ENCODE measurements at regions not wholly inside any gene's neighbourhood (a gene's known extent, or its start where the extent isn't known, plus 50 kb on each side); places are given as distances from the start of the nearest gene placed in this dataset.

DNA sequence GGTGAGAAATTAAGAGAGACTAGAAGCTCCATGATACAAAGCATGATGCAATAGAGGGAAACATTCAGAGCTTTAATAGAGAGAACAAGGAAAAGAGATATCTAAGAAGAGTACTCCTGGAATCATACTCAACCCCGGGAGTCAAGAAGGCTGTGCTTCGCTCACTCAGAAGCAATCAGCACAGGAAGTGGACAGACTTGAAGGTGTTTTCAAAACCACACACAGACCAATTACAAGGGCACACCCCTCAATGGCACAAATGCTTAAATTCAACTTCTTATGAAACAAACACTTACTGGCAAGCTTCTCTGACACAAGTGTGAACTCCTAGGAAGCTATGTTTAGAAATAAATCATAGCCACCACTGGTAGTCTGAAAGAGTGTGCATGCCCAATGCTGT, 462.3 kb downstream of the GABRG2 start:
- no peak overlapping the region for H3K4me3 ChIP-seq (ENCODE audit: low read depth, low read length)
- TF ChIP-seq, protein P1, sequence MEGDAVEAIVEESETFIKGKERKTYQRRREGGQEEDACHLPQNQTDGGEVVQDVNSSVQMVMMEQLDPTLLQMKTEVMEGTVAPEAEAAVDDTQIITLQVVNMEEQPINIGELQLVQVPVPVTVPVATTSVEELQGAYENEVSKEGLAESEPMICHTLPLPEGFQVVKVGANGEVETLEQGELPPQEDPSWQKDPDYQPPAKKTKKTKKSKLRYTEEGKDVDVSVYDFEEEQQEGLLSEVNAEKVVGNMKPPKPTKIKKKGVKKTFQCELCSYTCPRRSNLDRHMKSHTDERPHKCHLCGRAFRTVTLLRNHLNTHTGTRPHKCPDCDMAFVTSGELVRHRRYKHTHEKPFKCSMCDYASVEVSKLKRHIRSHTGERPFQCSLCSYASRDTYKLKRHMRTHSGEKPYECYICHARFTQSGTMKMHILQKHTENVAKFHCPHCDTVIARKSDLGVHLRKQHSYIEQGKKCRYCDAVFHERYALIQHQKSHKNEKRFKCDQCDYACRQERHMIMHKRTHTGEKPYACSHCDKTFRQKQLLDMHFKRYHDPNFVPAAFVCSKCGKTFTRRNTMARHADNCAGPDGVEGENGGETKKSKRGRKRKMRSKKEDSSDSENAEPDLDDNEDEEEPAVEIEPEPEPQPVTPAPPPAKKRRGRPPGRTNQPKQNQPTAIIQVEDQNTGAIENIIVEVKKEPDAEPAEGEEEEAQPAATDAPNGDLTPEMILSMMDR (IDR thresholded peaks at IDR 0.05; ENCODE audit: borderline replicate concordance, insufficient read depth, low read depth, low read length): no peak

DNA sequence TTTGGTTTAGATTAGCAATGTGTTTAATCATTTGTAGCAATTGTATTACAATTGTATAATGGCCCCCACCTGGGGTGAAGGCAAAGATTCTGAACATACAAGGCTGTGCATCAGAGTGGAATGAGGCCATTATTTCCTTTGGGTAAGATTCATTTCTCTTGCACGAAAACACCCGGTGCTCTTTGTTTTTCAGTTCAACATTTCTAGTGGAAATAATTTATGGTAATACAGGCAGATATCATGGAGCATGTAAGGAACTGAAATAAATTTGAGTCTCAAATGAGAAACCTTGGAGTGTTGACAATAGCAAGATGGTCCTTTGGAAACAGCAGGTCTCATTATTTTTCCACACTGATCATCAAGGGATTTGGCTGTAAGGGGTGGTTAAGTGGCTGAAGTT, 475.9 kb downstream of the GABRG2 start:
- TF ChIP-seq, protein P1 (IDR thresholded peaks at IDR 0.05; ENCODE audit: borderline replicate concordance, insufficient read depth, low read depth, low read length): no peak
- H3K4me3 ChIP-seq (ENCODE audit: low read depth, low read length): no peak overlapping the region

DNA sequence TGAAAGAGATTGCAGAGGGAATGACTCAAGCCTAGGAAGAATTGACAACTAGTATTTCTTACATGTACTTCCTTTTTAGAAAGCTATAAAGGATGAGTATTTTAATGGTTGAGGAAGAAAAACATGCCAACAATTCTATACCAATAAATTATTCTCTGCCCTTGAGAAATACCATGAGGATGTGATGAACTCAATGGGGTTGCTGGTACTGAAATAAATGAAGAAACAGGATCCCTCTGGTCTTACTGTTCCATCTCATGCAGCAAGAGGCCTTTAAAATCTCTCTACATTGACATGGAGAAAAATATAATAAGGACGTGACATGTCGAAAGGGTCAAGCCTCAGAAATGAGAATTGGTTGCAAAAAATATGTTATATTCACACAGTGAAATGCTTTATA, 477.3 kb downstream of the GABRG2 start:
- H3K4me3 ChIP-seq (ENCODE audit: low read depth, low read length): no peak overlapping the region
- TF ChIP-seq, protein P1 (IDR thresholded peaks at IDR 0.05; ENCODE audit: borderline replicate concordance, insufficient read depth, low read depth, low read length): no peak

DNA sequence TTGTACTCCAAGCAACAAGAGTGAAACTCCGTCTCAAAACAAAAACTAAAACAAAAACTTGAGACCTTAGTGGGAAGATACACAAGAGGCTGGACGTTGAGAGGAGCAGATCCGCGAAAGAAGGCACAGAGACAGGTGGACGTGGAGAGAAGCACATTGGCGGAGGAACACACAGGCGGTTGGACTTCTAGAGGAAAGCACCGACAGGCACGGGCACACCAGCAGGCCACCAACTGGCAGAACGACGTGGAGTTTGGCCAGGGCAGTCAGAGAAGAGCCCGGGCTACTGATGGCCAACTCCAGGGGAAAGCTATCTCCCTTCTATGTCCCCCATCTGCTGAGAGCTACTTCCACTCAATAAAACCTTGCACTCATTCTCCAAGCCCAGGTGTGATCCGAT, 482.7 kb downstream of the GABRG2 start:
- H3K4me3 ChIP-seq (ENCODE audit: low read depth, low read length): no peak overlapping the region
- TF ChIP-seq, protein P1 (IDR thresholded peaks at IDR 0.05; ENCODE audit: borderline replicate concordance, insufficient read depth, low read depth, low read length): no peak

DNA sequence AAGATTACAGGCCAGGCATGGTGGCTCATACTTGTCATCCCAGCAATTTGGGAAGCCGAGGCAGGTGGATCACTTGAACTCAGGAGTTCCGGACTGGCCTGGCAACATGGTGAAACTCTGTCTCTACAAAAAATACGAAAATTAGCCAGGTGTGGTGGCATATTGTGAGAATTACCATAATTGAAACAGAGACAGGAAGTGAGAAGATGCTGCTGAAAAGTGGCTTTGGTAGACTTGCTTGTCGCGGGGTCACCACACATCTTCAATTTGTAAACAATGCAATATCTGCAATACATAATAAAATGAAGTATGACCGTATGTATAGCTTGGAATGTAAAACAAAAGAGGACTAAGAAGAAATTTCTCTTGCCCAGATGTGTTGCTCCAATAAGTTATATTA, 490.5 kb downstream of the GABRG2 start:
- TF ChIP-seq, protein P1 (IDR thresholded peaks at IDR 0.05; ENCODE audit: borderline replicate concordance, insufficient read depth, low read depth, low read length): no peak
- no peak overlapping the region for H3K4me3 ChIP-seq (ENCODE audit: low read depth, low read length)

DNA sequence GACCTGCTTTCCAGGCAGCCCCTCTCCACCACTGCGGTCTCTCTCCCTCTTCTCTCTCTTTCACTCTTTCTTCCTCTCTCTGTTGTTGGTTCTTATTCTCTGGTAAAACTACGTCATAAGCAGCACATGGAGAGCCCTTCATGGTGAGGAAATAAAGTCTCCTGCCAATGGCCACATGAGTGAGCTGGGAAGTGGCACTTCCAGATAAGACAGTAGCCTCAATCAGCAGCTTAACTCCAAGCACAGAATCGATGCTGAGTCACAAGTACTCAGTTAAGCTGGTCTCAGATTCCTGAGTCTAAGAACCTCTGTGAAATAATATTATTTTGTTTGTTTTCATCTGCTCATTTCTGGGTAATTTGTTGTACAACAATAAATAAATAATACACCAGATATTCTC, 500.1 kb downstream of the GABRG2 start:
- TF ChIP-seq, protein P1 (IDR thresholded peaks at IDR 0.05; ENCODE audit: borderline replicate concordance, insufficient read depth, low read depth, low read length): no peak
- no peak overlapping the region for H3K4me3 ChIP-seq (ENCODE audit: low read depth, low read length)

DNA sequence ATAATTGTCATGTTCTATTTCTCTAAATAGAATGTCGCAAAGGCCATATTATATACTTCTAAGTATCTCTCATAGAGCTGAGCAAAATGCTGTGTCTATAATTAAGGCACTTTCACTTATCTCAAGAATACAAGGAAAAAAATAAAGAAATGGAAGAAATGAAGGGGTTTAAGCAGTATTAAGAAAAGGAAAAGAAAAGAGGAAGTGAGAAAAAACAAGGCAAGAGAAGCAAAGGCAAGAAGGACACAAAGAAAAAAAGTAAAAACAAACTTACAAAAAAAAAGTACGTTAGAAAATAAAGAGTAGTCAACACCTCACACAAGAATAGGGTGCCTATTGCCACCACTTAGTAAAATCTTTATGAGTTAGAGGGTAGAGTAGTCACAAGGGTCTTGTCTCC, 506.2 kb downstream of the GABRG2 start:
- TF ChIP-seq, protein P1 (IDR thresholded peaks at IDR 0.05; ENCODE audit: borderline replicate concordance, insufficient read depth, low read depth, low read length): no peak
- H3K4me3 ChIP-seq (ENCODE audit: low read depth, low read length): no peak overlapping the region

All from GM12875 (cell line).